ENCODE measurements at regions not wholly inside any gene's neighbourhood (a gene's known extent, or its start where the extent isn't known, plus 50 kb on each side); places are given as distances from the start of the nearest gene placed in this dataset.

DNA sequence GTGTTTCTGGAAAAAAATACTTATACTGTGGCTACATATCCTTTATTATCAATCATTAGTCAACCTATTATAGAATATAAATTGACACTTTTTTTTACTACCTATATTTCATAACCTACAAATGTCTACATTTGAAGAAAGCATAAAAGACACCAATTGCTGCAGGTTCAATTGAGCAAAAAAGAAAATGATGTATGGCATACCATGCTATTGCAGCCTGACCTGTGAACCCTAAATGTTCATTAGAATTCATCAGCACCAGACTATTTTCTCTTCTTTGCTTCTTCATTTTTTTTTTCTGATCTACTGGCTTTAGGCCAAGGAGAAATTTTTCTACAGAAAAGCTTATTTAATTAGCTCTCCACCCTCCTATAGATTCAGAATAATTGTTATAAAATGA lies 1628.2 kb upstream of the IGFBP7 start:
- TF ChIP-seq, protein P1, sequence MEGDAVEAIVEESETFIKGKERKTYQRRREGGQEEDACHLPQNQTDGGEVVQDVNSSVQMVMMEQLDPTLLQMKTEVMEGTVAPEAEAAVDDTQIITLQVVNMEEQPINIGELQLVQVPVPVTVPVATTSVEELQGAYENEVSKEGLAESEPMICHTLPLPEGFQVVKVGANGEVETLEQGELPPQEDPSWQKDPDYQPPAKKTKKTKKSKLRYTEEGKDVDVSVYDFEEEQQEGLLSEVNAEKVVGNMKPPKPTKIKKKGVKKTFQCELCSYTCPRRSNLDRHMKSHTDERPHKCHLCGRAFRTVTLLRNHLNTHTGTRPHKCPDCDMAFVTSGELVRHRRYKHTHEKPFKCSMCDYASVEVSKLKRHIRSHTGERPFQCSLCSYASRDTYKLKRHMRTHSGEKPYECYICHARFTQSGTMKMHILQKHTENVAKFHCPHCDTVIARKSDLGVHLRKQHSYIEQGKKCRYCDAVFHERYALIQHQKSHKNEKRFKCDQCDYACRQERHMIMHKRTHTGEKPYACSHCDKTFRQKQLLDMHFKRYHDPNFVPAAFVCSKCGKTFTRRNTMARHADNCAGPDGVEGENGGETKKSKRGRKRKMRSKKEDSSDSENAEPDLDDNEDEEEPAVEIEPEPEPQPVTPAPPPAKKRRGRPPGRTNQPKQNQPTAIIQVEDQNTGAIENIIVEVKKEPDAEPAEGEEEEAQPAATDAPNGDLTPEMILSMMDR (IDR thresholded peaks at IDR 0.05; ENCODE audit: extremely low read depth in 1 of 2, insufficient read depth in 1 of 2, low read depth in 1 of 2, low read length in 2 of 2): no peak
- TF ChIP-seq JUN (IDR thresholded peaks at IDR 0.05; ENCODE audit: borderline replicate concordance, insufficient read depth, insufficient read length, low read depth): no peak
- no peak for TF ChIP-seq POLR2A (IDR thresholded peaks at IDR 0.05; ENCODE audit: low read depth, low read length)
- no peak for TF ChIP-seq GATA2 (IDR thresholded peaks at IDR 0.05; ENCODE audit: insufficient read depth, insufficient read length, low read depth, low read length)
- TF ChIP-seq POLR2AphosphoS5 (IDR thresholded peaks at IDR 0.05; ENCODE audit: insufficient read depth, low read depth, low read length): no peak
- TF ChIP-seq FOS (IDR thresholded peaks at IDR 0.05; ENCODE audit: borderline replicate concordance, insufficient read depth, low read length): no peak

All from endothelial cell of umbilical vein (primary cell).